Natural killer cell (primary cell): ENCODE measurements at regions not wholly inside any gene's neighbourhood (a gene's known extent, or its start where the extent isn't known, plus 50 kb on each side); places are given as distances from the start of the nearest gene placed in this dataset.
"Not testable (repeated sequence)": the region's sequence is repeated elsewhere in the genome, so short reads cannot be mapped to it uniquely, and the experiment has no call there.

Experiments used
- ATAC-seq, 3 donors: fragments of 150-1000 bp in 2 of 3; fragments of 200-7000 bp in 1 of 3; cut with Tn5 transposase; 1 replicate in 1 of 3; 2 replicates in 2 of 3; pipeline ENCODE4 v1.10.0; 2021; ENCODE audit warnings: mild to moderate bottlenecking in 2 of 3, moderate library complexity in 2 of 3
- DNase-seq, 2 donors: peaks; one replicate each; pipeline versions ENCODE4 v3.0.0 to v3.0.0-alpha.2; 2013 to 2021; ENCODE audit warnings: mixed read lengths in 1 of 2
- H3K27ac ChIP-seq: one replicate; pipeline ENCODE4 v1.5.1; 2013; ENCODE audit warnings: mild to moderate bottlenecking, low read length
- H3K27me3 ChIP-seq: one replicate; pipeline ENCODE4 v1.6.1; 2013; ENCODE audit warnings: low read length; ENCODE audit not compliant: control insufficient read depth, insufficient read depth
- H3K36me3 ChIP-seq: one replicate; pipeline ENCODE4 v1.6.1; 2013; ENCODE audit warnings: low read length; ENCODE audit not compliant: control insufficient read depth, insufficient read depth
- H3K4me1 ChIP-seq: one replicate; pipeline ENCODE4 v1.6.1; 2013; ENCODE audit warnings: low read length; ENCODE audit not compliant: control insufficient read depth, insufficient read depth
- H3K4me3 ChIP-seq: one replicate; pipeline ENCODE4 v1.5.1; 2013; ENCODE audit warnings: low read length
- H3K9me3 ChIP-seq: one replicate; pipeline ENCODE4 v1.6.1; 2013; ENCODE audit warnings: low read length; ENCODE audit not compliant: control insufficient read depth, insufficient read depth
- H3K27ac Mint-ChIP-seq, 2 donors: one replicate each; pipeline ENCODE4 v1.8.0; 2022; ENCODE audit warnings: mild to moderate bottlenecking in 2 of 2, mixed read lengths in 2 of 2, moderate library complexity in 1 of 2
- H3K27me3 Mint-ChIP-seq, 2 donors: one replicate each; pipeline ENCODE4 v1.8.0; 2022; ENCODE audit warnings: low read depth in 2 of 2, mixed read lengths in 2 of 2
- H3K36me3 Mint-ChIP-seq: one replicate; pipeline ENCODE4 v1.8.0; 2022; ENCODE audit warnings: mixed read lengths
- H3K4me1 Mint-ChIP-seq, 2 donors: one replicate each; pipeline ENCODE4 v1.8.0; 2022; ENCODE audit warnings: mixed read lengths in 2 of 2
- H3K4me3 Mint-ChIP-seq: one replicate; pipeline ENCODE4 v1.8.0; 2022; ENCODE audit warnings: mild to moderate bottlenecking, moderate library complexity, mixed read lengths
- H3K9me3 Mint-ChIP-seq, 2 donors: one replicate each; pipeline ENCODE4 v1.8.0; 2022; ENCODE audit warnings: mixed read lengths in 2 of 2
- CTCF ChIP-seq: fragments of 200-600 bp; IDR thresholded peaks from one replicate; pipeline ENCODE4 v1.8.0; 2022; ENCODE audit warnings: antibody characterized with exemption
- WGBS: methylation state at CpG from one replicate; pipeline ENCODE4 v1.1.7; 2013; ENCODE audit warnings: missing lambda C conversion rate; ENCODE audit not compliant: insufficient coverage; 5-methylcytosine and 5-hydroxymethylcytosine counted together
- intact Hi-C: fragments of 100-400 bp; cut with micrococcal nuclease; formaldehyde crosslinking; loops from one replicate; pipeline ENCODE4 v1.14.2; 2022

- no peaks in the 10 kb centered on the region for H3K9me3 ChIP-seq
- H3K27ac ChIP-seq, result no peak overlapping the region
- no peaks in the 10 kb centered on the region for H3K27me3 ChIP-seq
- no peak for DNase-seq
- H3K4me3 Mint-ChIP-seq, result no peak overlapping the region
- ATAC-seq, result no peak
- no peak overlapping the region for H3K27ac Mint-ChIP-seq
- peaks cover 16 to 24% of the 10 kb centered on the region in 2 donors for H3K9me3 Mint-ChIP-seq
- H3K36me3 Mint-ChIP-seq, result no peaks in the 10 kb centered on the region
- no peaks in the 10 kb centered on the region for H3K4me1 Mint-ChIP-seq
- H3K36me3 ChIP-seq, result no peaks in the 10 kb centered on the region
- TF ChIP-seq CTCF, result no peak
- no peaks in the 10 kb centered on the region for H3K4me1 ChIP-seq
- intact Hi-C loops, result no loop called here
- no peak overlapping the region for H3K4me3 ChIP-seq
- 11% methylated on average over 1 of the region's 3 CpGs for WGBS
- H3K27me3 Mint-ChIP-seq, result no peaks in the 10 kb centered on the region
These were observed 715.8 kb upstream of the HS3ST5 start for GRCh38 chr6:115058414-115059211.

- Mint-ChIP-seq H3K36me3 (peaks cover 5% of the 10 kb centered on the region), H3K4me3 (no peak overlapping the region), H3K9me3 (peaks cover 18 to 25% of the 10 kb centered on the region in 2 donors), H3K27ac (no peak overlapping the region), H3K27me3 (no peaks in the 10 kb centered on the region), H3K4me1 (no peaks in the 10 kb centered on the region)
- Histone ChIP-seq H3K9me3 (no peaks in the 10 kb centered on the region), H3K4me1 (no peaks in the 10 kb centered on the region), H3K27ac (no peak overlapping the region), H3K36me3 (no peaks in the 10 kb centered on the region), H3K27me3 (no peaks in the 10 kb centered on the region), H3K4me3 (no peak overlapping the region)
- no peak for DNase-seq
- TF ChIP-seq CTCF, result no peak
- ATAC-seq, result no peak
- intact Hi-C loops, result no loop called here
These were observed 712.8 kb upstream of the HS3ST5 start for GRCh38 chr6:115055579-115055978.

GRCh38 chr6:115054242-115054641 lies 711.4 kb upstream of the HS3ST5 start:
- H3K27me3 ChIP-seq, H3K27ac ChIP-seq, intact Hi-C loops, H3K36me3 Mint-ChIP-seq, H3K4me1 Mint-ChIP-seq, H3K27me3 Mint-ChIP-seq, H3K9me3 ChIP-seq, H3K27ac Mint-ChIP-seq, H3K36me3 ChIP-seq, H3K4me3 ChIP-seq, ATAC-seq, H3K4me1 ChIP-seq, H3K4me3 Mint-ChIP-seq, DNase-seq: not testable (repeated sequence)
- peaks cover 15 to 23% of the 10 kb centered on the region in 2 donors for H3K9me3 Mint-ChIP-seq
- WGBS, result 100% methylated on average over 1 of the region's 3 CpGs

- DNase-seq, result no peak
- H3K27me3 Mint-ChIP-seq, result no peaks in the 10 kb centered on the region
- intact Hi-C loops, result no loop called here
- WGBS, result 100% methylated on average over 2 of the region's 3 CpGs
- H3K27ac Mint-ChIP-seq, result no peak overlapping the region
- no peak overlapping the region for H3K4me3 Mint-ChIP-seq
- Histone ChIP-seq H3K4me3 (no peak overlapping the region), H3K4me1 (no peaks in the 10 kb centered on the region), H3K9me3 (no peaks in the 10 kb centered on the region), H3K27me3 (no peaks in the 10 kb centered on the region), H3K27ac (no peak overlapping the region), H3K36me3 (no peaks in the 10 kb centered on the region)
- no peak for TF ChIP-seq CTCF
- H3K9me3 Mint-ChIP-seq, result peaks cover 14 to 22% of the 10 kb centered on the region in 2 donors
- no peak for ATAC-seq
- H3K36me3 Mint-ChIP-seq, result peaks cover 8% of the 10 kb centered on the region
- H3K4me1 Mint-ChIP-seq, result no peaks in the 10 kb centered on the region
These were observed 710.5 kb upstream of the HS3ST5 start for GRCh38 chr6:115053169-115053860.
